Stomach (tissue), 8 donors: ENCODE measurements at regions not wholly inside any gene's neighbourhood (a gene's known extent, or its start where the extent isn't known, plus 50 kb on each side); places are given as distances from the start of the nearest gene placed in this dataset.

Experiments
- DNase-seq, 2 donors: peaks; one replicate each; pipeline versions ENCODE4 v3.0.0 to v3.0.0-alpha.2; 2013 to 2019
- H3K27ac ChIP-seq, 5 donors: fragments of 200-600 bp in 4 of 5; sonication (generic) in 4 of 5; one replicate each; pipeline ENCODE4 v1.5.1; 2013 to 2019; ENCODE audit warnings: mild to moderate bottlenecking in 1 of 5, moderate library complexity in 1 of 5
- H3K27me3 ChIP-seq, 3 donors: fragments of 200-600 bp; sonication (generic); one replicate each; pipeline ENCODE4 v1.5.1; 2017 to 2019; ENCODE audit warnings: mixed run types in 1 of 3
- H3K36me3 ChIP-seq, 4 donors: fragments of 200-600 bp; sonication (generic); 1 replicate in 3 of 4; 2 replicates in 1 of 4; pipeline ENCODE4 v1.5.1; 2016 to 2019
- H3K4me1 ChIP-seq, 4 donors: fragments of 200-600 bp; sonication (generic); one replicate each; pipeline ENCODE4 v1.5.1; 2016 to 2019
- H3K4me3 ChIP-seq, 4 donors: fragments of 200-600 bp; sonication (generic) in 3 of 4; one replicate each; pipeline ENCODE4 v1.5.1; 2016 to 2019; ENCODE audit warnings: mild to moderate bottlenecking in 1 of 4
- H3K9me3 ChIP-seq, 4 donors: fragments of 200-600 bp; sonication (generic); one replicate each; pipeline ENCODE4 v1.5.1; 2016 to 2019
- EP300 ChIP-seq: sonication (generic); formaldehyde crosslinking; IDR thresholded peaks from one replicate; pipeline ENCODE4 v1.6.1; 2017; ENCODE audit warnings: antibody characterized with exemption
- POLR2A ChIP-seq, 4 donors: fragments of 450-650 bp; IDR thresholded peaks; one replicate each; pipeline ENCODE4 v1.6.1; 2016; ENCODE audit warnings: antibody characterized with exemption in 4 of 4, control low read depth in 2 of 4, mild to moderate bottlenecking in 1 of 4, moderate library complexity in 1 of 4
- POLR2AphosphoS5 ChIP-seq, 3 donors: sonication (generic); formaldehyde crosslinking; IDR thresholded peaks; one replicate each; pipeline ENCODE4 v1.6.1; 2016; ENCODE audit warnings: antibody characterized with exemption in 3 of 3
- WGBS, 5 donors: extraction: QIAGEN DNeasy Blood & Tissue Kit in 3 of 5; methylation state at CpG; one replicate each; pipeline versions ENCODE4 v1.1.5 to v1.1.7; 2013 to 2018; 5-methylcytosine and 5-hydroxymethylcytosine counted together
- intact Hi-C: fragments of 100-400 bp; cut with DNase I; formaldehyde crosslinking; loops from one replicate; pipeline ENCODE4 v1.15.1; 2023; ENCODE audit warnings: low total_unique reads
- TF ChIP-seq, protein P1 (sequence below), 7 experiments: fragments of 450-650 bp in 4 of 7; fragments of 200-600 bp in 3 of 7; sonication (generic) in 3 of 7; IDR thresholded peaks; one replicate each; pipeline ENCODE4 v1.5.1; 2016 to 2019; ENCODE audit warnings: antibody characterized with exemption in 7 of 7, control low read depth in 2 of 7, mild to moderate bottlenecking in 1 of 7
- donor health status: healthy with polysubstance abuse.
- donor health status: Bipolar disorder and iron deficiency.
- donor health status: healthy.

DNA sequence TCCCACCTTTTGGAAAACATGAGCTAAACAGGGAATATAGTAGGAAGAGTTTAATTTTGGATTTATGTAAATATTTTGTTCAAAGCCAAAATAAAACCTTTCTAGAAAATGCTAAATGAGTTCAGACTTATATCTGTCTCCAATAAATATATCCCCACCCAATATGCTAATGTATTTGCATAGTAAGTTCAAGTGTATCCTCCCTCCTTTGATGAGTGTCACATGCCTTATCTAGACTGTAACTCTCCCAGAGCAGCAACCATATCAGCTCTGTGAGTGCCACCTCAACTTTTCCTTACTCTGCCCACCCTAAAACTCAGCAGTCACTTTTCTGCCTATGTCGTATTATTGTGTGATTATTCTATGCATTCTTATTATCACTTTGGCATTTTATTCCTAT is 516.1 kb upstream of the NR3C2 start:
- no peak for DNase-seq
- intact Hi-C loops: no loop called here
- Histone ChIP-seq H3K27me3 (no peaks in the 10 kb centered on the region), H3K27ac (no peak overlapping the region), H3K4me1 (no peaks in the 10 kb centered on the region), H3K9me3 (no peaks in the 10 kb centered on the region), H3K36me3 (no peaks in the 10 kb centered on the region), H3K4me3 (no peak overlapping the region)
- WGBS, 5 donors: 63 to 79% (median 68%) methylated on average over 1 of the region's 1 CpG
- no peak for TF ChIP-seq POLR2A (IDR thresholded peaks at IDR 0.05)
- TF ChIP-seq, protein P1, sequence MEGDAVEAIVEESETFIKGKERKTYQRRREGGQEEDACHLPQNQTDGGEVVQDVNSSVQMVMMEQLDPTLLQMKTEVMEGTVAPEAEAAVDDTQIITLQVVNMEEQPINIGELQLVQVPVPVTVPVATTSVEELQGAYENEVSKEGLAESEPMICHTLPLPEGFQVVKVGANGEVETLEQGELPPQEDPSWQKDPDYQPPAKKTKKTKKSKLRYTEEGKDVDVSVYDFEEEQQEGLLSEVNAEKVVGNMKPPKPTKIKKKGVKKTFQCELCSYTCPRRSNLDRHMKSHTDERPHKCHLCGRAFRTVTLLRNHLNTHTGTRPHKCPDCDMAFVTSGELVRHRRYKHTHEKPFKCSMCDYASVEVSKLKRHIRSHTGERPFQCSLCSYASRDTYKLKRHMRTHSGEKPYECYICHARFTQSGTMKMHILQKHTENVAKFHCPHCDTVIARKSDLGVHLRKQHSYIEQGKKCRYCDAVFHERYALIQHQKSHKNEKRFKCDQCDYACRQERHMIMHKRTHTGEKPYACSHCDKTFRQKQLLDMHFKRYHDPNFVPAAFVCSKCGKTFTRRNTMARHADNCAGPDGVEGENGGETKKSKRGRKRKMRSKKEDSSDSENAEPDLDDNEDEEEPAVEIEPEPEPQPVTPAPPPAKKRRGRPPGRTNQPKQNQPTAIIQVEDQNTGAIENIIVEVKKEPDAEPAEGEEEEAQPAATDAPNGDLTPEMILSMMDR (IDR thresholded peaks at IDR 0.05): no peak
- no peak for TF ChIP-seq POLR2AphosphoS5 (IDR thresholded peaks at IDR 0.05)
- no peak for TF ChIP-seq EP300

- no peaks in the 10 kb centered on the region for H3K27me3 ChIP-seq
- no peak overlapping the region for H3K27ac ChIP-seq
- DNase-seq: no peak
- no peaks in the 10 kb centered on the region for H3K4me1 ChIP-seq
- H3K4me3 ChIP-seq: no peak overlapping the region
- WGBS, 5 donors: 65 to 97% (median 84%) methylated on average over 1 of the region's 1 CpG
- TF ChIP-seq, protein P1 (IDR thresholded peaks at IDR 0.05): no peak
- TF ChIP-seq EP300 (no peak), POLR2AphosphoS5 (IDR thresholded peaks at IDR 0.05) (no peak), POLR2A (IDR thresholded peaks at IDR 0.05) (no peak)
- H3K36me3 ChIP-seq: no peaks in the 10 kb centered on the region
- no peaks in the 10 kb centered on the region for H3K9me3 ChIP-seq
- intact Hi-C loops: no loop called here
These were observed 513.5 kb upstream of the NR3C2 start for GRCh38 chr4:148955564-148956297.

DNA sequence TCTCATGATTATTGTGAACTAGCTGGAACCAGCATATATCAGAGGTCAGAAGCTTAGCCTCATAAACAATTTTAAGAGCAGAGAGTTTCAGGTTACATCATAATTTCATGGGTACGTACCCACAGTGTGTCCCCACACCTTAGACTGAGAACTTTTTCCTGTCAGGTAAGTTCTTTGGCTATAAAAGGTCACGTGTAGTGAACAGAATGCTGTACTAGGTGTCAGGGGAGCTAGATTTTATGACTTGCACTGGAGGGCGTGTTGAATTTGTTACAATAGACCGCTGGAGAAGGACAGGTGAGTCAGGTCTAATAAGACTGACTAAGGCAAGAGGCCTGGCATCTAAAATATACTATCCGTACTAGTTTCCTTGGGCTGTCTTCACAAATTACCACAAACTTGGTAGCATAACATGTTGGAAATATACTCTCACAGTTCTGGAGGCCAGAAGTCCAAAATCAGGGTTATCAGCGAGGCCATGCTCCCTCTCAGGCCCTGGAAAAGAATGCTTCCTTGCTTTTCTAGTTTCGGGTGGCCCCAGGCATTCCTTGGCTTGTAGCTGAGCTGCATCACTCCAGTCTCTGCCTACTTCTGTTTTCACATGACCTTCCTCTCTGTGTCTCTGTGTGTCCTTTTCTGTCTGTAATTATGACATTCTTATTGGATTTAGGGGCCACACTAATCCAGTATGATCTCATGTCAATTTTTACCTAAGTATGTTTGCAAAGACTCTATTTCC is 512.0 kb upstream of the NR3C2 start:
- Histone ChIP-seq H3K27me3 (no peaks in the 10 kb centered on the region), H3K4me3 (no peak overlapping the region), H3K36me3 (no peaks in the 10 kb centered on the region), H3K4me1 (no peaks in the 10 kb centered on the region), H3K9me3 (no peaks in the 10 kb centered on the region), H3K27ac (no peak overlapping the region)
- TF ChIP-seq POLR2A (IDR thresholded peaks at IDR 0.05): no peak
- TF ChIP-seq, protein P1 (IDR thresholded peaks at IDR 0.05): no peak
- WGBS, 5 donors: 87 to 92% (median 90%) methylated on average over 7 of the region's 7 CpGs
- intact Hi-C loops: no loop called here
- no peak for DNase-seq

DNA sequence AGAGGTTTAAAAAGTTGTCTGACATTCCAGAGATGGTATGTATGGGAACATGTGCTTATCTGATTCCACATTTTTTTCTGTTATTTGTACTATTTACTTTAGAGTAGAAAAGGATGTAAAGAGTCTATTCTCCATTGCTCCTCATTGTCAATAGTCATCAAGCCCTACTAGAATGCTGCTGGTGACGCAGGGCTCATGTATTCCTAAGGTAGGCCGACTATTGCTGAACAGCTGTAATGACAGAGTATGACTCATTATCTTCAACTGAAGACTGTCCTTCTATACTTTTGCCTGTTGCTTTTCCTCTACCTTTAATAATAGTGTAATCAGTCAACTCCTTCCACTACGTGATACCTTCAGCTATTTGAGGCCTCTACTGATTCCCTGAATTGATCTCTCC is 509.1 kb upstream of the NR3C2 start:
- no peaks in the 10 kb centered on the region for H3K36me3 ChIP-seq
- H3K9me3 ChIP-seq: no peaks in the 10 kb centered on the region
- H3K27ac ChIP-seq: no peak overlapping the region
- intact Hi-C loops: no loop called here
- no peak overlapping the region for H3K4me3 ChIP-seq
- TF ChIP-seq, protein P1 (IDR thresholded peaks at IDR 0.05): no peak
- TF ChIP-seq EP300: no peak
- TF ChIP-seq POLR2AphosphoS5 (IDR thresholded peaks at IDR 0.05): no peak
- TF ChIP-seq POLR2A (IDR thresholded peaks at IDR 0.05): no peak
- DNase-seq: no peak
- H3K27me3 ChIP-seq: no peaks in the 10 kb centered on the region
- WGBS, 5 donors: 64 to 96% (median 89%) methylated on average over 3 of the region's 3 CpGs
- no peaks in the 10 kb centered on the region for H3K4me1 ChIP-seq
